Smooth muscle cell (in vitro differentiated cells): ENCODE measurements at regions not wholly inside any gene's neighbourhood (a gene's known extent, or its start where the extent isn't known, plus 50 kb on each side); places are given as distances from the start of the nearest gene placed in this dataset.

Experiments used
- DNase-seq: peaks from one replicate; lab custom pipeline; 2025; ENCODE audit not compliant: unreplicated experiment; lab: John Stamatoyannopoulos, UW
- H2AFZ ChIP-seq: fragments of 200-600 bp; sonication (generic); 2 replicates; pipeline ENCODE4 v1.6.0; 2016; ENCODE audit warnings: antibody characterized with exemption, low read depth, mild to moderate bottlenecking
- H3F3A ChIP-seq: fragments of 200-600 bp; sonication (generic); 2 replicates; pipeline ENCODE4 v1.6.0; 2017; ENCODE audit warnings: antibody characterized with exemption, low read depth
- H3K27ac ChIP-seq: fragments of 200-600 bp; sonication (generic); 2 replicates; pipeline ENCODE4 v1.5.1; 2016; ENCODE audit warnings: low read depth, mild to moderate bottlenecking
- H3K27me3 ChIP-seq: fragments of 200-600 bp; sonication (generic); 2 replicates; pipeline ENCODE4 v1.6.1; 2016; ENCODE audit warnings: low read depth, mild to moderate bottlenecking
- H3K36me3 ChIP-seq: fragments of 200-600 bp; sonication (generic); 2 replicates; pipeline ENCODE4 v1.5.1; 2016; ENCODE audit warnings: low read depth
- H3K4me1 ChIP-seq: fragments of 200-600 bp; sonication (generic); 2 replicates; pipeline ENCODE4 v1.5.1; 2016; ENCODE audit warnings: low read depth
- H3K4me2 ChIP-seq: fragments of 200-600 bp; sonication (generic); 2 replicates; pipeline ENCODE4 v1.6.0; 2016; ENCODE audit warnings: mild to moderate bottlenecking
- H3K4me3 ChIP-seq: fragments of 200-600 bp; sonication (generic); 2 replicates; pipeline ENCODE4 v1.5.1; 2016; ENCODE audit warnings: mild to moderate bottlenecking
- H3K79me2 ChIP-seq: fragments of 200-600 bp; sonication (generic); 2 replicates; pipeline ENCODE4 v1.6.0; 2016; ENCODE audit warnings: low read depth, mild to moderate bottlenecking
- H3K9ac ChIP-seq: fragments of 200-600 bp; sonication (generic); 2 replicates; pipeline ENCODE4 v1.6.0; 2016; ENCODE audit warnings: low read depth
- H3K9me3 ChIP-seq: fragments of 200-600 bp; sonication (generic); replicated peaks from 2 replicates; pipeline ENCODE4 v1.5.1; 2016; ENCODE audit warnings: low read depth
- H4K20me1 ChIP-seq: fragments of 200-600 bp; sonication (generic); 2 replicates; pipeline ENCODE4 v1.6.0; 2016; ENCODE audit warnings: low read depth
- CTCF ChIP-seq: fragments of 200-600 bp; sonication (generic); IDR thresholded peaks from 2 replicates; pipeline ENCODE4 v1.5.1; 2017; ENCODE audit warnings: borderline replicate concordance, mild to moderate bottlenecking, antibody characterized with exemption; ENCODE audit not compliant: insufficient read depth, poor library complexity, severe bottlenecking
- whole genome bisulfite sequencing: methylation state at CpG from one replicate; pipeline ENCODE4 v1.1.7; 2016; ENCODE audit warnings: low lambda C conversion rate; 5-methylcytosine and 5-hydroxymethylcytosine counted together

GRCh38 chr10:123404357-123404756 lies 250.2 kb downstream of the BUB3 start:
- Histone ChIP-seq H3K4me2 (no peak overlapping the region), H3K27me3 (no peaks in the 10 kb centered on the region)

GRCh38 chr10:123408660-123409059 lies 254.5 kb downstream of the BUB3 start:
- Histone ChIP-seq H3F3A (no peaks in the 10 kb centered on the region), H3K9ac (no peak overlapping the region), H3K4me2 (no peak overlapping the region), H3K27me3 (no peaks in the 10 kb centered on the region), H3K4me3 (no peak overlapping the region), H2AFZ (no peak overlapping the region), H3K9me3 (no peaks in the 10 kb centered on the region), H4K20me1 (no peaks in the 10 kb centered on the region), H3K4me1 (no peaks in the 10 kb centered on the region), H3K36me3 (no peaks in the 10 kb centered on the region), H3K27ac (no peak overlapping the region), H3K79me2 (no peaks in the 10 kb centered on the region)
- TF ChIP-seq CTCF, result no peak
- 81% methylated on average over 3 of the region's 3 CpGs for WGBS
- no peak for DNase-seq

More at GRCh38 chr10:123404357-123404756, 250.2 kb downstream of the BUB3 start:
- Histone ChIP-seq H3F3A (no peaks in the 10 kb centered on the region), H3K9ac (no peak overlapping the region), H3K36me3 (no peaks in the 10 kb centered on the region), H3K79me2 (no peaks in the 10 kb centered on the region), H4K20me1 (no peaks in the 10 kb centered on the region), H3K9me3 (no peaks in the 10 kb centered on the region), H3K4me3 (no peak overlapping the region), H3K4me1 (no peaks in the 10 kb centered on the region), H2AFZ (no peak overlapping the region), H3K27ac (no peak overlapping the region)
- 100% methylated on average over 1 of the region's 1 CpG for WGBS
- DNase-seq, result no peak
- TF ChIP-seq CTCF, result no peak

- no peaks in the 10 kb centered on the region for H3K36me3 ChIP-seq
- no peak overlapping the region for H2AFZ ChIP-seq
- H3K27me3 ChIP-seq, result no peaks in the 10 kb centered on the region
- H3K9me3 ChIP-seq, result no peaks in the 10 kb centered on the region
- WGBS, result 90% methylated on average over 3 of the region's 3 CpGs
- no peaks in the 10 kb centered on the region for H3F3A ChIP-seq
- no peak for DNase-seq
- no peak overlapping the region for H3K27ac ChIP-seq
- no peaks in the 10 kb centered on the region for H3K4me1 ChIP-seq
- H3K4me3 ChIP-seq, result no peak overlapping the region
- H3K9ac ChIP-seq, result no peak overlapping the region
- TF ChIP-seq CTCF, result no peak
- H4K20me1 ChIP-seq, result no peaks in the 10 kb centered on the region
- no peak overlapping the region for H3K4me2 ChIP-seq
- H3K79me2 ChIP-seq, result no peaks in the 10 kb centered on the region
These were observed 255.2 kb downstream of the BUB3 start for GRCh38 chr10:123409426-123409825.

- Histone ChIP-seq H3F3A (no peaks in the 10 kb centered on the region), H3K4me2 (no peak overlapping the region), H3K27ac (no peak overlapping the region), H3K4me1 (no peaks in the 10 kb centered on the region), H3K9ac (no peak overlapping the region), H3K4me3 (no peak overlapping the region), H4K20me1 (no peaks in the 10 kb centered on the region), H3K9me3 (no peaks in the 10 kb centered on the region), H3K36me3 (no peaks in the 10 kb centered on the region), H2AFZ (no peak overlapping the region), H3K79me2 (no peaks in the 10 kb centered on the region), H3K27me3 (no peaks in the 10 kb centered on the region)
- TF ChIP-seq CTCF, result no peak
- no peak for DNase-seq
- 85% methylated on average over 6 of the region's 6 CpGs for WGBS
These were observed 255.7 kb downstream of the BUB3 start for GRCh38 chr10:123409884-123410283.
